IgD-negative memory B cell (primary cell): ENCODE measurements at regions not wholly inside any gene's neighbourhood (a gene's known extent, or its start where the extent isn't known, plus 50 kb on each side); places are given as distances from the start of the nearest gene placed in this dataset.
"Not testable (repeated sequence)": the region's sequence is repeated elsewhere in the genome, so short reads cannot be mapped to it uniquely, and the experiment has no call there.

ENCODE experiments used
- H3K27ac Mint-ChIP-seq, 3 donors: one replicate each; pipeline ENCODE4 v1.8.0; 2020 to 2022; ENCODE audit warnings: mild to moderate bottlenecking in 3 of 3, mixed read lengths in 3 of 3, moderate library complexity in 1 of 3
- H3K27me3 Mint-ChIP-seq: one replicate; pipeline ENCODE4 v1.8.0; 2021; ENCODE audit warnings: mixed read lengths
- H3K36me3 Mint-ChIP-seq: one replicate; pipeline ENCODE4 v1.8.0; 2020; ENCODE audit warnings: mild to moderate bottlenecking, mixed read lengths
- H3K4me1 Mint-ChIP-seq, 3 donors: one replicate each; pipeline ENCODE4 v1.8.0; 2020 to 2022; ENCODE audit warnings: mixed read lengths in 3 of 3, mild to moderate bottlenecking in 1 of 3
- H3K4me3 Mint-ChIP-seq, 4 donors: one replicate each; pipeline ENCODE4 v1.8.0; 2020 to 2022; ENCODE audit warnings: mild to moderate bottlenecking in 4 of 4, mixed read lengths in 4 of 4, moderate library complexity in 3 of 4
- H3K9me3 Mint-ChIP-seq, 3 donors: one replicate each; pipeline ENCODE4 v1.8.0; 2020 to 2021; ENCODE audit warnings: mixed read lengths in 3 of 3, mild to moderate bottlenecking in 1 of 3

- Mint-ChIP-seq H3K4me1 (peaks cover 0 to 5% (median 2%) of the 10 kb centered on the region in 3 donors), H3K4me3 (no peak overlapping the region), H3K27me3 (no peaks in the 10 kb centered on the region), H3K27ac (no peak overlapping the region), H3K36me3 (no peaks in the 10 kb centered on the region), H3K9me3 (peaks cover 0 to 4% (median 0%) of the 10 kb centered on the region in 3 donors)
Observed at GRCh38 chr2:10193851-10194820, 71.6 kb downstream of the RRM2 start.

DNA sequence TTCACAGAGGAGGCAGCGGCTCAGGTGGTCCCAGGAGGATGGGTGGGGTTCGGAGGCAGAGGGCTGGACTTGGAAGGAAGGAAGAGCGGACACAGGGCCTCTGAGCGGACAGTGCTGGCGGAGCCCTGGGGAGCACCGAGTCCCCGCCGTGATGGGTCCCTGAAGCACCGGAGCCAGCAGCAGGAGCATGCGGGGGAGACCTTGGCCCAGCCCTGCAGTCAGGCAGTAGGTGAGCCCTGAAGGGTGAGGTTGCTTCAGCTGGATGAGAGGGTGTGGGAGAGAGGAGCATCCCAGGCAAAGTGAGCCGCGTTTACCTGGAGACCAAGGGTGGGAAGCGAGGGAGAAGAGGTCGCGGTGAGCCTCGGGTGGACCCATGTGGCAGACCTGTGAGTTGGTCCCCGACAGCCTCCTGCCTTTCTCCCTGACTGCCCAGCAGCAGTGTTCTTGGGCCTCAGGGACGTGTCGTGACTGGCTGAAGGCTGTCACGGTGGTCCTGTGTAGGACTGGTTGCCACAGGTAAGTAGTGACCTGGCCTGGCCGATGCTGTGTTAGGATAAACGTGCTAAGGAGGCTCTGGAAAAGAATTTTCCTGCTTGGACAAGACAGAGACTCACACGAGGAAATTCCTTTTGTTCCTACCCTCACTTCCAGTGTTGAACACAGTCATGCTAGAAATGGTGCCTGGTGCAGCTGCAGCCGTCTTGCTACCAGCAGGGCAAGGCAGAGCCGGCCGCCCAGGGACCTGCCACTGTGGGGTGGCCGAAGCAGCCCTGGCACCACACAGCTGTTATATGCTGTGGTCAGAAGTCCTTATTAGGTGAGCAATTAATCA, 73.0 kb downstream of the RRM2 start:
- Mint-ChIP-seq H3K9me3 (no peaks in the 10 kb centered on the region), H3K27me3 (no peaks in the 10 kb centered on the region), H3K4me1 (peaks cover 0 to 5% (median 0%) of the 10 kb centered on the region in 3 donors), H3K4me3 (no peak overlapping the region), H3K36me3 (no peaks in the 10 kb centered on the region), H3K27ac (no peak overlapping the region)

- Mint-ChIP-seq H3K4me3 (no peak overlapping the region), H3K27ac (no peak overlapping the region), H3K36me3 (no peaks in the 10 kb centered on the region), H3K4me1 (peaks cover 0 to under 1% (median 0%) of the 10 kb centered on the region in 3 donors), H3K9me3 (no peaks in the 10 kb centered on the region), H3K27me3 (no peaks in the 10 kb centered on the region)
Observed at GRCh38 chr2:10196110-10196892, 73.8 kb downstream of the RRM2 start.

GRCh38 chr2:10196948-10197696, 74.6 kb downstream of the RRM2 start:
- H3K27me3 Mint-ChIP-seq: no peaks in the 10 kb centered on the region
- H3K36me3 Mint-ChIP-seq: no peaks in the 10 kb centered on the region
- H3K27ac Mint-ChIP-seq: no peak overlapping the region
- H3K4me3 Mint-ChIP-seq: no peak overlapping the region
- no peaks in the 10 kb centered on the region for H3K9me3 Mint-ChIP-seq
- no peaks in the 10 kb centered on the region for H3K4me1 Mint-ChIP-seq

DNA sequence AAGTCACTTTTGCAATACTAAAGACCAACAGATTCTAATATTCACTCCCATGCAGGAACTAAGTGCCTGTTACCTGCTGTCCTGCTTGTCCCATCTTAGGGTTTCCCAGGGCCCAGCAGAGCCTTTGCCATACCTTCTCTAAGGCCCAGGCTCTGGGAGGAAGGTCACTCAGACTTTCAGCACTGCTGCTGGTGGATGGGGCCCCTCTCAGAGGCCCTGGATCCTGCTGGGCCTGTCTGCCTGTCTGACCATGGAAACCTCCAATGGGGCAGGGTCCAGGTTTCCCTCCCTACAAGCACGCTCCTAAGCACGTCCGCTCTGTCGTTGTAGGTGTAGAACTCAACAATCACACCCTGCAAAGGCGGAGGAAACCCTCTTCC, 75.1 kb downstream of the RRM2 start:
- Mint-ChIP-seq H3K4me1 (no peaks in the 10 kb centered on the region), H3K27ac (no peak overlapping the region), H3K4me3 (no peak overlapping the region), H3K36me3 (no peaks in the 10 kb centered on the region), H3K27me3 (no peaks in the 10 kb centered on the region), H3K9me3 (no peaks in the 10 kb centered on the region)

GRCh38 chr2:10198482-10198881, 75.9 kb downstream of the RRM2 start:
- not testable (repeated sequence) for H3K9me3 Mint-ChIP-seq, H3K27me3 Mint-ChIP-seq, H3K4me1 Mint-ChIP-seq, H3K4me3 Mint-ChIP-seq, H3K27ac Mint-ChIP-seq, H3K36me3 Mint-ChIP-seq

DNA sequence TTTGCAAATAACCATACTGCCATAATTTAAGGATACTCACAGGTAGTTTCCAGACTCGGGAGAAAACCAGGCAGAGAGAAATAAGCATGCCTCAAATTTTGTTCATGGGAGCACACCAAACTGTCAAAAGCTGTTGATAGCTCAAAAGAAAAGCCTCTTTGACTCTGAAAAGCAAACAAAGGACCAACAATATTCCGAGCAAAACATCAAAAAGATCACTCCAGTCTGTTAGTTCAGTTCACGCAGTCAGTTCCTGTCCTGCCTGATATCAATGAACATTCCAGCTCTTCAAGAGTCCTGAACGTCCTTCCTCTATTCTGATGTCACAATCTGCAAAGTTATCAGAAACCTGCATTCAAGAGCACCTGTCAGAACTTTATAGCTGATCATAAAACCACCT, 78.7 kb downstream of the RRM2 start:
- H3K27me3 Mint-ChIP-seq: no peaks in the 10 kb centered on the region
- H3K9me3 Mint-ChIP-seq: no peaks in the 10 kb centered on the region
- H3K36me3 Mint-ChIP-seq: no peaks in the 10 kb centered on the region
- H3K4me3 Mint-ChIP-seq: no peak overlapping the region
- peaks cover 0 to 2% (median 0%) of the 10 kb centered on the region in 3 donors for H3K4me1 Mint-ChIP-seq
- no peak overlapping the region for H3K27ac Mint-ChIP-seq

- H3K4me3 Mint-ChIP-seq: no peak overlapping the region
- no peaks in the 10 kb centered on the region for H3K36me3 Mint-ChIP-seq
- H3K27me3 Mint-ChIP-seq: no peaks in the 10 kb centered on the region
- H3K4me1 Mint-ChIP-seq: peaks cover 0 to 2% (median 0%) of the 10 kb centered on the region in 3 donors
- H3K27ac Mint-ChIP-seq: no peak overlapping the region
- no peaks in the 10 kb centered on the region for H3K9me3 Mint-ChIP-seq
Observed at GRCh38 chr2:10202131-10202665, 79.7 kb downstream of the RRM2 start.

GRCh38 chr2:10204326-10205161, 82.0 kb downstream of the RRM2 start:
- no peaks in the 10 kb centered on the region for H3K27me3 Mint-ChIP-seq
- no peaks in the 10 kb centered on the region for H3K36me3 Mint-ChIP-seq
- H3K9me3 Mint-ChIP-seq: no peaks in the 10 kb centered on the region
- H3K4me1 Mint-ChIP-seq: peaks cover 0 to 2% (median 0%) of the 10 kb centered on the region in 3 donors
- H3K4me3 Mint-ChIP-seq: no peak overlapping the region
- H3K27ac Mint-ChIP-seq: no peak overlapping the region

DNA sequence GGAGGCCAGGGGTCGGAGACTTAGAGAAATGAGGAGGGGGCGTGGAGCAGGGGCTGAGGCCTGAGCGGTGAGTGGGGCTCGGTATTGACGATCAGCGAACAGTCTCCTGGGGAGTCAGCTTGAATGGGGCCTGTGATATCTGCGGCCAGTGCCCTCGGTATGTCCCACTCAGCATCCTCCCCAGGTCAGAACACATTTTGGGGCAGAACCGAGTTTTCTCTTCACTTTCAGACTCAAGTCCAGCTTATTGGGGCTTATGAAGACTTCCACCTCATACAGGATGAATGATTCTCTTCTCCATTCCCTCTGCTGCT, 82.6 kb downstream of the RRM2 start:
- H3K27me3 Mint-ChIP-seq: no peaks in the 10 kb centered on the region
- H3K4me1 Mint-ChIP-seq: peaks cover 0 to 2% (median 0%) of the 10 kb centered on the region in 3 donors
- no peaks in the 10 kb centered on the region for H3K9me3 Mint-ChIP-seq
- no peaks in the 10 kb centered on the region for H3K36me3 Mint-ChIP-seq
- peak overlapping the region in 1 of 3 donors; percentile 87 for H3K27ac Mint-ChIP-seq
- no peak overlapping the region for H3K4me3 Mint-ChIP-seq

DNA sequence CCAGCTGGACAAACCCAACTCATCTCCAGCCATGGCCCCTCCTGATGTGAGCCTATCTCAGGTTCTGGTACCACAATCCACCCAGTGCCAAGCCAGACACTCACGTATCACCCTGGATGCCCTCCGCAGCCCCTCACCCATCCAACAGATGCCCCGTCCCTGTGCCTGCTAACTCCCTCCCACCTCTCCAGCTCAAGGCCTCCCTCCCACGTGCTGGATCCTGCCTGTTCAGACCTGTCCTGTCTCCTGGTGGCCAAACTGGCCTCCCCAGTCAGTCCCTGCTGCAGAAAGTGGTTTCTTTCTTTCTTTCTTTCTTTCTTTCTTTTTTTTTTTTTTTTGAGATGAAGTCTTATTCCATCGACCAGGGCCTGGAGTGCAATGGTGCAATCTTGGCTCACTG, 86.2 kb downstream of the RRM2 start:
- H3K4me3 Mint-ChIP-seq: peak overlapping the region in 1 of 4 donors; percentile 16

GRCh38 chr2:10209406-10209935, 86.9 kb downstream of the RRM2 start:
- no peaks in the 10 kb centered on the region for H3K9me3 Mint-ChIP-seq
- H3K27ac Mint-ChIP-seq: no peak overlapping the region
- H3K4me3 Mint-ChIP-seq: no peak overlapping the region
- no peaks in the 10 kb centered on the region for H3K27me3 Mint-ChIP-seq
- H3K36me3 Mint-ChIP-seq: no peaks in the 10 kb centered on the region
- peaks cover 0 to 2% (median 0%) of the 10 kb centered on the region in 3 donors for H3K4me1 Mint-ChIP-seq

More for the DNA sequence above, 86.2 kb downstream of the RRM2 start:
- no peaks in the 10 kb centered on the region for H3K27me3 Mint-ChIP-seq
- H3K27ac Mint-ChIP-seq: no peak overlapping the region
- peaks cover 0 to 2% (median 0%) of the 10 kb centered on the region in 3 donors for H3K4me1 Mint-ChIP-seq
- H3K9me3 Mint-ChIP-seq: no peaks in the 10 kb centered on the region
- H3K36me3 Mint-ChIP-seq: no peaks in the 10 kb centered on the region

- no peaks in the 10 kb centered on the region for H3K9me3 Mint-ChIP-seq
- no peak overlapping the region for H3K27ac Mint-ChIP-seq
- peaks cover 0 to under 1% (median 0%) of the 10 kb centered on the region in 3 donors for H3K4me1 Mint-ChIP-seq
Observed at GRCh38 chr2:10210336-10210735, 87.8 kb downstream of the RRM2 start.

More at GRCh38 chr2:10210336-10210735, 87.8 kb downstream of the RRM2 start:
- H3K4me3 Mint-ChIP-seq: no peak overlapping the region
- H3K36me3 Mint-ChIP-seq: no peaks in the 10 kb centered on the region
- no peaks in the 10 kb centered on the region for H3K27me3 Mint-ChIP-seq
